CD4-positive, alpha-beta T cell treated with Interleukin-10 for 1 hour (primary cell): ENCODE measurements at regions not wholly inside any gene's neighbourhood (a gene's known extent, or its start where the extent isn't known, plus 50 kb on each side); places are given as distances from the start of the nearest gene placed in this dataset.
"Not testable (repeated sequence)": the region's sequence is repeated elsewhere in the genome, so short reads cannot be mapped to it uniquely, and the experiment has no call there.

ENCODE experiments used
- DNase-seq: peaks from one replicate; pipeline ENCODE4 v3.0.0-alpha.2; 2020

GRCh38 chr18:60895181-60895580, 438.0 kb upstream of the CDH20 start:
- no peak for DNase-seq

GRCh38 chr18:60898111-60898510, 435.1 kb upstream of the CDH20 start:
- DNase-seq: no peak

GRCh38 chr18:60905699-60906098, 427.5 kb upstream of the CDH20 start:
- DNase-seq: no peak

GRCh38 chr18:60910534-60910933, 422.7 kb upstream of the CDH20 start:
- no peak for DNase-seq

GRCh38 chr18:60911504-60911903, 421.7 kb upstream of the CDH20 start:
- no peak for DNase-seq

GRCh38 chr18:60915160-60915559, 418.1 kb upstream of the CDH20 start:
- DNase-seq: no peak

GRCh38 chr18:60918862-60919261, 414.4 kb upstream of the CDH20 start:
- not testable (repeated sequence) for DNase-seq

- no peak for DNase-seq
These were observed 407.3 kb upstream of the CDH20 start for GRCh38 chr18:60925892-60926291.

GRCh38 chr18:60929966-60930365, 403.3 kb upstream of the CDH20 start:
- no peak for DNase-seq

GRCh38 chr18:60935041-60935910, 398.0 kb upstream of the CDH20 start:
- DNase-seq: no peak

GRCh38 chr18:60936101-60936500, 397.1 kb upstream of the CDH20 start:
- DNase-seq: no peak

- no peak for DNase-seq
These were observed 389.9 kb upstream of the CDH20 start for GRCh38 chr18:60943297-60943696.

GRCh38 chr18:60950634-60951033, 382.6 kb upstream of the CDH20 start:
- no peak for DNase-seq

- DNase-seq: no peak
These were observed 382.1 kb upstream of the CDH20 start for GRCh38 chr18:60951091-60951490.

GRCh38 chr18:60962625-60963024, 370.6 kb upstream of the CDH20 start:
- DNase-seq: no peak

- DNase-seq: no peak
These were observed 367.4 kb upstream of the CDH20 start for GRCh38 chr18:60965856-60966255.

GRCh38 chr18:60966876-60967275, 366.4 kb upstream of the CDH20 start:
- DNase-seq: no peak

- no peak for DNase-seq
These were observed 357.8 kb upstream of the CDH20 start for GRCh38 chr18:60975420-60975819.

GRCh38 chr18:60976976-60977375, 356.3 kb upstream of the CDH20 start:
- no peak for DNase-seq

- no peak for DNase-seq
These were observed 354.9 kb upstream of the CDH20 start for GRCh38 chr18:60978338-60978737.

- no peak for DNase-seq
These were observed 352.7 kb upstream of the CDH20 start for GRCh38 chr18:60980422-60981005.

- DNase-seq: no peak
These were observed 351.4 kb upstream of the CDH20 start for GRCh38 chr18:60981682-60982328.

GRCh38 chr18:60982329-60982695, 350.9 kb upstream of the CDH20 start:
- DNase-seq: no peak

- DNase-seq: no peak
These were observed 350.3 kb upstream of the CDH20 start for GRCh38 chr18:60982928-60983327.
